ENCODE measurements at regions not wholly inside any gene's neighbourhood (a gene's known extent, or its start where the extent isn't known, plus 50 kb on each side); places are given as distances from the start of the nearest gene placed in this dataset.

- TF ChIP-seq CTCF (IDR thresholded peaks at IDR 0.05), result no peak
- no peak for TF ChIP-seq POLR2A (IDR thresholded peaks at IDR 0.05)
Measured at GRCh38 chr7:1309996-1310395, 77.3 kb downstream of the UNCX start.

Measured in heart left ventricle (tissue), 13 donors.